NT2/D1 (cell line): ENCODE measurements at regions not wholly inside any gene's neighbourhood (a gene's known extent, or its start where the extent isn't known, plus 50 kb on each side); places are given as distances from the start of the nearest gene placed in this dataset.

Source experiments
- YY1 ChIP-seq: IDR thresholded peaks from 2 replicates; pipeline ENCODE4 v1.6.1; 2011; ENCODE audit not compliant: insufficient read length, insufficient read depth
- ZNF274 ChIP-seq: IDR thresholded peaks from 2 replicates; pipeline ENCODE4 v1.6.1; 2011; ENCODE audit warnings: mild to moderate bottlenecking, low read depth, low read length

DNA sequence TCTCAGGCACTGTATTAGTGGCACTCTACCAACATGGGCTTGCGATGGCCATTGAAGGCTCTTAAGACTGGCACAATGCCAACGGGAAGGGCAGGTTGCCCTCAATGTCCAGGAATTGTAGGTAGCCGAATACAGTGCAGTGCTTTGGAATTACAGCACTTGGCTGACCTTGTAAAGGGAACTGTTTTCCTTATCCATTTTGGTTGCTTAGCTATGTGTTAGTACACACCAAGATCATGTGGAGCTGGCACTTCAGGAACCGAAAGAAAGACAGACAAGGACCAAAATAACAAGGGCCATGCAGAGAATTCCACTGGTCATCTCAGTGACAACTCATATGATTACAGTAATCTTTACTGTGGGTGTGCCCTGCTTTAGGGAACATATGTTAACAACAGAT is 72.7 kb downstream of the DYRK2 start:
- TF ChIP-seq ZNF274 (no peak), YY1 (no peak)
